ENCODE measurements at regions not wholly inside any gene's neighbourhood (a gene's known extent, or its start where the extent isn't known, plus 50 kb on each side); places are given as distances from the start of the nearest gene placed in this dataset.

DNA sequence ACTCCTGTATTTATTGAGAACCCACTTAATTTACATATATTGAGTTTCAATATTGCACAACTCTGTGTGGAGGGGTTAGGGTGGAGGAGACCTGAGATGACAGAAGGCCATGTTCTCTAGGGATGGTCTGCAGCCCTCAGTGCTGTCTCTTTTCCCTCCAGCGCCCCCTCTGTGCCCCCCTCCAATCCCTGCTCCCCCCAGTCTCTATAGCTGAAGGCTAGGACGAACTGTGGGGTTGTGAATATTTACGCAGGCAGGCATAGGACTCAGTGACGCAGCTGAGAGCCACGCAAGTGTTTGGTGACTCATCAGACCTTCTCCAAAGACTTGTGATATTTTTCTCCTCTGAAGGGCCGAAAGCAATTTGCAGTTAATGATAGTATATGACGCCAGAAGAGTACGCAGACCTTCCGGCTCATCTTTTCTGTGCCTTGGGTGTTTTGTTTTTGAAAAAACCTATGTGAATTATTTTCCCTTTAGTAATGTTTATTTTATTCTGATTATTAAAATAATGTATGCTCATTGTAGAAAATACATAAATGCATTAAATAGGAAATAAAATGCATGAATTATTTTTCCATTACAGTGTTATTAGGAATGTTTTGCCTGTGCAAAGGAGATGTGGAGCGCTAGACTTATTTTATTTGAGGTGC is 85.3 kb downstream of the SLC25A47 start:
- Histone ChIP-seq H3K4me3 (ENCODE audit: low read length) (no peak overlapping the region), H3K79me2 (ENCODE audit: control insufficient read depth, low read length) (no peaks in the 10 kb centered on the region), H3K36me3 (ENCODE audit: control insufficient read depth, low read length) (no peaks in the 10 kb centered on the region), H3K9me3 (ENCODE audit: control insufficient read depth, insufficient read depth, low read length) (no peaks in the 10 kb centered on the region), H3F3A (ENCODE audit: control insufficient read depth, insufficient read depth) (no peaks in the 10 kb centered on the region), H3K9me2 (replicated peaks; ENCODE audit: control insufficient read depth, low read length) (no peaks in the 10 kb centered on the region), H3K4me1 (ENCODE audit: control insufficient read depth, low read length) (no peaks in the 10 kb centered on the region), H3K4me2 (ENCODE audit: low read length) (no peak overlapping the region), H3K27me3 (ENCODE audit: control insufficient read depth, low read length) (no peaks in the 10 kb centered on the region), H4K20me1 (ENCODE audit: control insufficient read depth, insufficient read depth, low read depth, low read length) (no peaks in the 10 kb centered on the region; the same call in 1 of the 2 replicates), H3K27ac (ENCODE audit: low read depth, low read length) (no peak overlapping the region)
- TF ChIP-seq, protein P1, sequence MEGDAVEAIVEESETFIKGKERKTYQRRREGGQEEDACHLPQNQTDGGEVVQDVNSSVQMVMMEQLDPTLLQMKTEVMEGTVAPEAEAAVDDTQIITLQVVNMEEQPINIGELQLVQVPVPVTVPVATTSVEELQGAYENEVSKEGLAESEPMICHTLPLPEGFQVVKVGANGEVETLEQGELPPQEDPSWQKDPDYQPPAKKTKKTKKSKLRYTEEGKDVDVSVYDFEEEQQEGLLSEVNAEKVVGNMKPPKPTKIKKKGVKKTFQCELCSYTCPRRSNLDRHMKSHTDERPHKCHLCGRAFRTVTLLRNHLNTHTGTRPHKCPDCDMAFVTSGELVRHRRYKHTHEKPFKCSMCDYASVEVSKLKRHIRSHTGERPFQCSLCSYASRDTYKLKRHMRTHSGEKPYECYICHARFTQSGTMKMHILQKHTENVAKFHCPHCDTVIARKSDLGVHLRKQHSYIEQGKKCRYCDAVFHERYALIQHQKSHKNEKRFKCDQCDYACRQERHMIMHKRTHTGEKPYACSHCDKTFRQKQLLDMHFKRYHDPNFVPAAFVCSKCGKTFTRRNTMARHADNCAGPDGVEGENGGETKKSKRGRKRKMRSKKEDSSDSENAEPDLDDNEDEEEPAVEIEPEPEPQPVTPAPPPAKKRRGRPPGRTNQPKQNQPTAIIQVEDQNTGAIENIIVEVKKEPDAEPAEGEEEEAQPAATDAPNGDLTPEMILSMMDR (IDR thresholded peaks at IDR 0.05; ENCODE audit: low read depth, low read length, poor library complexity, severe bottlenecking): no peak
- TF ChIP-seq EZH2phosphoT487 (IDR thresholded peaks at IDR 0.05; ENCODE audit: borderline replicate concordance, low read length): no peak

DNA sequence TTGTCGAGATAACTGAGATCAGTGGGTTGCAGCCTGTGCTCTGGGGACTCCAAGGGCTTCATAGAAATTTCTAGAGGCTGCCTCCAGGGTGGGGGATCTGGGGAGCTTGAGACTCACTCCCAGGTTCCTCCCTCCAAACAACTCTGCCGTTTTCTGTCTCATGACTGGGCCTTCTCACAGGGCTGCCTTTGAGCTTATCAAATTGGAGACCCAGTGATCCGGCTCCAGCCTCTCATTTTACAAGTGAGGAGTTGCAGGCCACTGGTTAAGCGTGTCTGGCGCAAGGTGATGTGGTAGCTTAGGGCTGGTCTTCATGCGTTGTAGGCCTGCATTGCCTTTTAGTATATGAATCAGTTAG is 85.8 kb downstream of the SLC25A47 start:
- Histone ChIP-seq H3K27ac (ENCODE audit: low read depth, low read length) (no peak overlapping the region), H3K79me2 (ENCODE audit: control insufficient read depth, low read length) (no peaks in the 10 kb centered on the region), H3K36me3 (ENCODE audit: control insufficient read depth, low read length) (no peaks in the 10 kb centered on the region), H3K4me2 (ENCODE audit: low read length) (no peak overlapping the region), H3K4me1 (ENCODE audit: control insufficient read depth, low read length) (no peaks in the 10 kb centered on the region), H3K4me3 (ENCODE audit: low read length) (no peak overlapping the region), H4K20me1 (ENCODE audit: control insufficient read depth, insufficient read depth, low read depth, low read length) (no peaks in the 10 kb centered on the region; the same call in 1 of the 2 replicates), H3F3A (ENCODE audit: control insufficient read depth, insufficient read depth) (no peaks in the 10 kb centered on the region), H3K9me3 (ENCODE audit: control insufficient read depth, insufficient read depth, low read length) (no peaks in the 10 kb centered on the region), H3K9me2 (replicated peaks; ENCODE audit: control insufficient read depth, low read length) (no peaks in the 10 kb centered on the region), H3K27me3 (ENCODE audit: control insufficient read depth, low read length) (no peaks in the 10 kb centered on the region)
- no peak for TF ChIP-seq EZH2phosphoT487 (IDR thresholded peaks at IDR 0.05; ENCODE audit: borderline replicate concordance, low read length)
- TF ChIP-seq, protein P1 (IDR thresholded peaks at IDR 0.05; ENCODE audit: low read depth, low read length, poor library complexity, severe bottlenecking): no peak

DNA sequence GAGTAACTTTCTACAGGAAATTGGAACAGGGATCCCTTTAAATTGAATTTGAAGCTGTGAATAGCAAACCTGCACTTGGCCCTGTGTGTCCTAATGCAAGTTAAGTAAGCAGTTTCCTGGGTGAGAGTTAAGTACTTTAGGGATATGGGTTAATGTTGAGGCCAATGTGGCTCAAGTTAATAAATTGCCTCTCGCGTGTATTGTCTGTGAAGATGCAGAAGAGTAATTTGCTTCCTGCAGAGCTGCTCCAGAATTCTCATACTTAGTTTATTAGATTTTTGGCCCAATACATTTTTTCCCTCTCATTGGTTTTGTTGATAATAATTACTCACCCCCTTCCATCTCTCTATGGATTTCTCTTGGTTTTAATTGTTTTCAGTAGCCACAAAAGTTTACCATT is 86.5 kb downstream of the SLC25A47 start:
- Histone ChIP-seq H3K27me3 (ENCODE audit: control insufficient read depth, low read length) (no peaks in the 10 kb centered on the region), H3F3A (ENCODE audit: control insufficient read depth, insufficient read depth) (no peaks in the 10 kb centered on the region), H4K20me1 (ENCODE audit: control insufficient read depth, insufficient read depth, low read depth, low read length) (no peaks in the 10 kb centered on the region; the same call in 1 of the 2 replicates), H3K27ac (ENCODE audit: low read depth, low read length) (no peak overlapping the region), H3K4me3 (ENCODE audit: low read length) (no peak overlapping the region), H3K36me3 (ENCODE audit: control insufficient read depth, low read length) (no peaks in the 10 kb centered on the region), H3K4me1 (ENCODE audit: control insufficient read depth, low read length) (no peaks in the 10 kb centered on the region), H3K9me3 (ENCODE audit: control insufficient read depth, insufficient read depth, low read length) (no peaks in the 10 kb centered on the region), H3K9me2 (replicated peaks; ENCODE audit: control insufficient read depth, low read length) (no peaks in the 10 kb centered on the region), H3K4me2 (ENCODE audit: low read length) (no peak overlapping the region), H3K79me2 (ENCODE audit: control insufficient read depth, low read length) (no peaks in the 10 kb centered on the region)
- TF ChIP-seq, protein P1 (IDR thresholded peaks at IDR 0.05; ENCODE audit: low read depth, low read length, poor library complexity, severe bottlenecking): no peak
- no peak for TF ChIP-seq EZH2phosphoT487 (IDR thresholded peaks at IDR 0.05; ENCODE audit: borderline replicate concordance, low read length)

Data from DOHH2 (cell line).